ENCODE measurements at regions not wholly inside any gene's neighbourhood (a gene's known extent, or its start where the extent isn't known, plus 50 kb on each side); places are given as distances from the start of the nearest gene placed in this dataset.

DNA sequence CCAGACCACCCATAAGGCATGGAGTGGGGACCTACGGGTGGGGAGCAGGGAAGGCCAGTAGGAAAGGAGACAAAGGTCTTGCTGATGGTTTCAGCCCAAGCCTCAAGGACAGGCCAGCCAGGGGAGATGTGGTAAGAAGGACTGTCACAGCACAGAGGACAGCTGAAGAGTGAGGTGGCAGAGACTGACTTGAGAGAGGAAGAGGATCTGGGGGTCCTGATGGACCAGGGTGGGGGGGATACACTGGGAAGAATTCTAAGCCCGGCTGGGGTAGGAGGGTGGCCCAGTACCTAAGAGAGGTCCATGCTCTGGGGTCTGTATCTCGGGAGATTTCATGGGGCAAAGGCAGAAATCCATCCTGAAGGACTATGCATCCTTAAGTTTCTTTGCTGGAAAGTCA, 66.1 kb upstream of the THY1 start:
- no peak for DNase-seq

DNA sequence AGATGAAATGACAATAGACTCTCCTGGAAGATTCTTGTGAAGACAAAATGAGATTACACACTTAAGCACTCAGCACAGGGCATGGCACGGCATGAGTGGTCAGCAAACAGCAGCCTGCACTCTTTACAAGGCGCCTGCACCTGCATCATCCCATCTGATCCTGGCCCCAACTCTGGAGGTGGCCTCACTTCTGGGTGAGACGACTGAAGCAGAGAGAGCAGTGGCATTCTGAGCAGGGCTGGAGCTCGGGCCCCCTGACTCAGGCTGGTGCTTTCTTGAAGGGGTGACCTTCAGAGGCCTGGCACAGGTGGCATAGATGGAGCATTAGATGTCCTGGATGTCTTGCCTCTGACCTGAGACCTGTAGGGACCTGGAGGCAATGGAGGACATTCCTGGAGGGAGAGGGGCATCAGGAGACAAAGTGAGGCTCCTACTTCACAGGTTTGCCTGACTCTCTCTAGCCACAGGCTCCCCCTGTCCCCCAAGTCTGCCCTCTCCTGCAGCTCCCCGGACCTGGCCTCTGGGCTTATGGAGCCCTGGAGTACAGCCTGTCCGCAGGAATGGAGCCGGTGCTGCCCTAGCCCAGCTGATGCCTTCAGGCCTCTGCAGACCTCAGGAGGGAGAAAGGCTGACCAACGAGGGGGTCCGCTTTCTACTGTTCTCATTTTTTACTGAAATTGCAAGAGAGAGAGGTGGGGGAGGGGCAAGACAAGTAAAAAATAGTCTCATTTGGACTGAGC, 65.5 kb upstream of the THY1 start:
- no peak for DNase-seq

DNA sequence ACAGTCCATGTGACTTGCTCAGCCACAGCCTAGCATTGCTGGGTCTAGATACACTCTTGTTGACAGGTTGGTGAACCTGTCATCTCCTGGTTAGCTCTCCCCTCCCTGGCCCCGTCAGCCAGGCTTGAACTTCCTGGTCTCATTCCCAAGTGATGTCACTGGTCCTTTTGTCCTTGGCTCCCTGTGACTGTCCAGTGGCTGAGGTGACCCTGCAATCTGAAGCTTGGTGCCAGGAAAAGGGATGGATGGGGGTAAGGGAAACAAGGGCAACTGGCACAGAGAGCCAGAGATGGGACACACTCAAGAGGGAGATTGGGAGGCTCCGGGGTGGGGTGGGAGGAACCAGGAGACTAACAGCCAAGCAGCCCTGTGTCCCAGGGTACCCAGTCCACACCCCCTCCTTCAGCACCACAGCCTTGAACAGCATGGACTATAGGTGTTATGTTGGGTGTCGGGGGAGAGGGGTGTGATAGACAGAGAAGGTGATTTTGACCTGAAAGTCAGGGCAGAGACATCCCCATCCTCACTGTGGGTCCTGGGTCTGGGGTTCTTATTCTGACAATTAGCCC, 63.8 kb upstream of the THY1 start:
- no peak for DNase-seq

DNA sequence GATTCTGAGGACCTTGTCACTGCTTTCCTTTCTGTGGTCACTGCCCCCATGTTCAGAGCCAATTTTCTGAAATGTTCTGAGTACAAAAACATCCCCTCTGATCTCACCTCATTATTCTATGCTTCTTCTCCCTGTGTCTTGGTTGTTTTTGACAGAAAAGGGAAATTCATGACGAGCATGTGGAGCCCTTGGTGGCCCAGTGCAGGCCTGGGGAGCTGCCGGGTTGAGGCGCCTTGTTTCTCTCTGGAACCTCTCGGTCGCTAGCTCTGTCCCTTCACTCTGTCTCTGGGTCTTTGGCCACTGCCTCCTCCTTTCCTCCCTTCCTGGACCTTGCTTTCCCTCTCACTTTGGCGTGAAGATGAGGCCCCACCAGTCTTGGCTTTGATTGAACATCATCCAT, 63.0 kb upstream of the THY1 start:
- DNase-seq: no peak

DNA sequence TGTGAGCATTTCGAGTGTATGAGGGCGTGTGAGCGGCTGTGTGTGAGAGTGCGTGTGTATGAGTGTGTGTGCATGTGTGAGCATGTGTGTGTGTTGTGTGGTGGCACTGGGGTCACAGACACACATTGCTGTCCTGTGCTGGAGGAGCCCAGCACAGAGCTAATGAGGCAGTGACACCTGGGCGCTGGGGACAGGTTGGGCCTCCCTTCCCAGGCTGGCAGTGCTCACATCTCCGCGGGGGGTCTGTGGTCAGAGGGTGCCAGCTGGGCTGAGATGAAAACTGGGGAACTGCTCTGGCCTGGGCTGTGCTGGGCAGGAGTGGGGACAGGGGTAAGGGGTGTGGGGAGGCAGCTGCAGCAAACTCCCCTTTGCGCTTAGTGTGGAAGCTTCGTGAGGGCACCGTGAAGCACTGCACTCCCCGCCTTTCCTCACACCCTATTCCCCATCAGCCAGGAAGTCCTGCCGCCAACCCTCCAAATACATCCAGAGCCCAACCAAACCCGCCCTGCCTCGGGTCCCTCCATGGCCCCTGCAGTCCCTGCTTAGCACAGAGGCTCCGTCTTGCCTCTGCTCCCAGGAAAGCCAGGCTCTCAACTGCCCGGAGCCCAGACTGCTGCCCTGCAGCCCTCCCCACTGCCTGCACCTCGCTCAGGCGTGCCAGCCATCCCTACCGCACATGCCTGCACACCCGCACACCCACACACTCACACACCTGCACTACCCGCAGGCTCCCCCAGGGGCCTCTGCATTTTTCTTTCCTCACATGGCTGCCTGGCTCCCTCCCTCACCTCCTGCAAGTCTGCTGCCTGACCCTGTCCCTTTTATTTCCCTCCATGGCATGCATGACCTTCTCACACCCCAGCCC, 62.0 kb upstream of the THY1 start:
- no peak for DNase-seq

DNA sequence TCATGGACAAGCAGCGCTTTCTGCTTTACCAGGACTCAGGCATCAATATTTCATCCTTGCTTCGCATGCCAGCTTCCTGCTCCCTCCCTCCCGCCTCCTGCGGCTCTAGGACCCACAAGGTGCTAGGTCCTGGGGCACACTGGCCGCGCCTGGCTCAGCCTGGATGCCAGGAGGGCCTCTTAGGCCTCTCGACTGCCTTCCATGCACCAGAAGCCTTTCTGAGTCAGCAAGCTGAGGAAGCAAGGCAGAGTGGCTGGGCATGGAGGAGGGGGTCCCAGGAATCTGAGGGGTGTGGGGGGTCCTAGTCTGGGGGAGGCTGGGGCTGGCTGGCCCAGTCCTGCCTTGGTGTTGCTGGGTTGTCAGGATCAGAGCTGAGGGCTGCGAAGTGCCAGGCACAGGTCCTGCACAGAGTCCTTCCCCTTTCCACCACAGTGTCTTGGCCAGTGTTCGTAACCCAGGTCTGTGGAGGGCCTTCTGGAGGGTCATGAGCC, 61.0 kb upstream of the THY1 start:
- DNase-seq: no peak

DNA sequence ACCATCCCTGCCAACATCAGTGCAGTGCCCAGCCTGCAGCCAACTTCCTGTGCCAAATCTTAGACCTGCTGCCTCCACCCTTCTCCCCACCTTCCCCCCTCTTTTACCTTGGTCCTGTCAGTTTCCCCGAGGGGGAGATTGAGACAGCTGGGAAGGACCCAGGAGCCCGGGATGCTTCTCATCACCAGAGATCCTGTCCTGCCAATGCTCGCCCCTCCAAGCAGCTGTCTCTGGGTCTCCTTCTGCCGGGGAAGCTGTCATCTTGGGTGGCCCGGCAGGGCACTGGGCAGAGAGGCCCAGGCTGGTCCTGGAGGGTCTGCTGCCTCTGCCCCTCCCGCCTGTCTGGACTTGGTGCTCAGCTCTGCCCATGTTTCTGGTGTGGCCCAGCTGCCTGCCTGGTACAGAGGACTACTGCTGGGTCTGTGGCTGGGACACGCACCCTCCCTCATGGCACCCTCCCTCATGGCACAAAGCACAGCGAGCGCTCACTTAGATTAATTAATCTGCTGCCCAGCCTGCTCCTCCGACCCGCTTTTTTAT, 60.4 kb upstream of the THY1 start:
- no peak for DNase-seq

DNA sequence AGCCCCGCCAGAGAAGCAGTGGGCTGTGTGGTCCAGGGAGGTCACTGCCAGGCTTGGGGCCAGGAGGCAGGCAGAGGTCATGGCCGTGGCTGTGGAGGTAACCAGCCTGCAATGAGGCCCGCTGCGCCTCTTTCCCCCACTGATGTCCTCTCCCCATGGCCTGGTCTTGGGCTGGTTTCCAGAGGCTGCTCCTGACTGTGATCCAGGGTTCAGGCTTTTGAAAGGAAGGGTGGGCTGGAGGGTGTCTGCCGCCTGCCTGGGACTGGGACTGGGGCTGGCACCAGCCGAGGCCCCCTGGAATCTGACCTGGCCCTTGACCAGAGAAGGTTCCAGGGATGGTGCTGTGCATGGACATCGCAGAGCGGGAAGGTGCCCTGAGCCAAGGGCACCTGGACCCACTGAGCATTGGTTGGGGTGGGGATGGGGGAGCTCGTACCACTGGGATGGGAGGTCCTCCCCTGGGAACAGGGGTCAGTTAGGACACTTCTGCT, 59.6 kb upstream of the THY1 start:
- no peak for DNase-seq

DNA sequence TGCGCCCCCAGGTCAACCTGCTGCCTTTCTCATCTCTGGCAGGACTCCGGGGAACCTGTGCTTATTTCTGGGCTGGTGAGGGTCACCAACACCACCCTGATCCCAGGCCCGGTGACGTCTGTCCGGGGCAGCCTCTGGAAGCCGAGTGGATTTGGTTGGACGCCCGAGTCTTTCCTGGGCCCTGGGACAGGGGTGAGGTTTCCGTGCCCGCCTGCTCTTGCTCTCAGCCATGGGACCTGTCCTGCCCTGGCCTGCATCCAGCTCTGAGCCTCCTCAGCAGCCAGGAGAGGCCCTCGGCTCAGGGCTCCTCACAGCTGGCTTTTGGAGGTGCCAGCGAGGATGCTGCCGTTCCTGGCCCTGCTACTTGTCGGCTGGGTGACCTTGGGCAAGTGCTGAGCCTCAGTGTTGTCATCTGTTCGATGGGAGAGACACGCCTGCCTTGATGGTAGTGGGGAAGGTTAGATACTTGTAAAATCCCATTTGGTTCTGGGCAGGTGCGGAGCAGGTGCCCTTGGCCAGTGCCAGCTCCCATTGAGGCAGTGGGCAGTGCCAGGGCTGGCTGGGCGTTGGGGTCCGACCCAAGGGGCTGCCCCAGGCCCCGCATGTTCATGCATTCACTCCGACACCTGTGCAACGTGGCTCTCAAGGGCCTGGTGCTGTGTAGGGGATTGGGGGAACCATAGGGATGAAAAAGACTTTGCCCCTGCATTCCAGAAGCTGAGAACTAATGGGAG, 58.9 kb upstream of the THY1 start:
- no peak for DNase-seq

DNA sequence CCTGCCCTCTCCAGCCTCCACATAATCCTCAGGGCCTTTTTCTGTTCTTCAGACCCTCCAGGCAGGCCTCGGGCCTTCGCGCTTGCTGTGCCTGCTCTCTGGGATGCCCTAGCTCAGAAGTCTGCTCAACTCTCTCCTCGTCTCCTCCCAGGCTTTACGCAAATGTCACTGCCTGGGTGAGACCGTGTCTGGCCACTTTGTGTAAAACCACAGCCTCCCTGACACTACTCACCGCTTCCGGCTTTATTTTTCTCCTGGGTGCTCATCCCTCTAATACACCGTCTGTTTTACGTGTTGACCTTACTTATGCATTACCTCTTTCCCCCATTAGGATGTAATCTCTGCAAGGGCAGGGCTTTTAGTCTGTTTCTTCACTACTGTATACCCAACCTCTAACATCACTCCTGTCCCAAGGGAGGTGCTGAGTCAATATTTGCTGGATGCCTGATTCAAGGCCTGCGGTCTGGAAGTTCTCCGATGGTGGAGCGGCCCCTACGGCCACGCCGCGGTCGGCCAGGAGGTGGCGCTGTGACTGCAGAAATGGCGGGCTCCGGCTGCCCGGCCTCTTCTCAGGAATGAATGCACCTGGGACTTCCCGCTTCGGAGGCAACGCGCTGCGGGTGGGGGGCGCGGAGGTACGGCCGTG, 58.2 kb upstream of the THY1 start:
- peak; percentile 88 for DNase-seq

DNA sequence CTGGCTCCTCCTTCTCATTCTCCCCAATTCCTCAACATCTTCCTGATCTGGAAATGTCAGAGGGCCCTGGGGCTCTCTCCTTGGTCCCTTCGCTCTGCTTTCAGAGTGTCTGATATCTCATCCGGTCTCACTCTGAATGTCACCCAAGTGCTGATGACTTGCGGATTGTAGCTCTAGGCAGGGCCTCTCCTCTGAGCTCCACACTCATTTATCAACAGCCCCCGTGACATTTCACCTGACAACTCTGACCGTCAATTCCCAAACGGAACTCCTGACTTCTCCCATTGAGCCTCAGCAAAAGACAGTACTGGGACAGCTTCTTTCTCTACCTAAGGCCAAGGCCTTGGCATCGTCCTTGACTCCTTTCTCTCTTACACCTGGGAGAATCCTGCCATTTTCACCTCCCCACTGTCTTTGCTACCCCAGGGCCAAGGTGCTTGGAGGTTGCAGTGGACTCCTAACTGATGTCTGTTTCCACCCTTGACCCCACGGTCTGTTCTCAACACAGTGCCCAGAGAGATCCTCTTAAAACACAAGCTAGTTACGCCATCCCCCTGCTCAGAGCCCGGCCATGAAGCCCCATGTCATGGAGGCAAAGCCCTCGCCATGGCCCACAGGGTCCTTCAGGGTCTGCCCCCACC, 57.5 kb upstream of the THY1 start:
- no peak for DNase-seq

DNA sequence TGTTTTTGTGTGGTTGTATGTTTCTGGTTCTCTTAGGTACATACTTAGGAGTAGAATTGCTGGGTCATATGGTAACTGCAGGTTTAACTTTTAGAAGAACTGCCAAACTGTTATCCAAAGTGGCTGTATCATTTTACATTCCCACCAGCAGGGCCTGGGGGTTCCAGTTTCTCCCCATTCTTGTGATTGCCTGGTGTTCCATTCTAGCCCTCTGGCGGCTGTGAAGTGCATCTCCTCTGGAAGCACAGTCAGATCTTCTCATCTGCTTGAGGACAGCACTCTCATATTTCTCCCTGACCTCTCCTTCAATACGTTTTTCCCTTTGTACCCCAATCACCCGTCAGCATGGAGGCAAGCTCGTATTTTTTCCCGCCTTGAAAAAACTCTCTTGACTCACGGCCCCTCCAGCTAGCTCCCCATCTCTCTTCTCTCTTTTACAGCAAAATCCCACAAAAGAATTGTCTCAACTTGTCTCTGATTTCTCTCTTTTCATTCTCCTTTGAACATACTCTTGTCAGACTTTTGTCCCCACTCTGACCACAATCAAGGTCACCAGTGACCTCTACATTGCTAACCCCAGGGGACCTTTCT, 56.8 kb upstream of the THY1 start:
- DNase-seq: peak; percentile 31

DNA sequence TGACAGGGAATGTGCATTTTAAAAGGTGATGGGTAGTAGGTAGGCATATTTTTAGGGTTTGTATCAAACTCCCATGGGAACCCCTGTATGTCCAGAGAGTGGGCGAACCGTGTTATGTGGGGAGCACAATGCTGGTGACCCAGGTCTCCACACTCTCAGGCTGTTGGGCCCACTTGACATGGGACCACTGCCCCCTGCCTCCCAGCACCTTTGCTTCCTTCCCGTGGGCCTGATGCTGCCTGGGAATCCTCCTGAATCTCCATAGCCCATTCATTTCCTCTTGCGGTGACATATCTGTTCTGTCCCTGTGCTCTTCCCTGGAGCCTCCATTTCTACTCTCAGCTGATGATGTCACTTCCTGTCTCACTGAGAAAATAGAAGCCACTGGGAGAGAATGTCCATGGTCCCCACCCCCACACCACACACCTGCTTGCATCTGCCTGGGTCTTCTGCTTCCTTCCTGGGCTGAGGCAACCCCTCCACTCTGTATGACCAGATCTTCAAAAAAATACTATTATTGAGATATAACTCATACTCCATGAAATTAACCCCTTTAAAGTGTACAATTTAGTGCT, 55.8 kb upstream of the THY1 start:
- DNase-seq: no peak

DNA sequence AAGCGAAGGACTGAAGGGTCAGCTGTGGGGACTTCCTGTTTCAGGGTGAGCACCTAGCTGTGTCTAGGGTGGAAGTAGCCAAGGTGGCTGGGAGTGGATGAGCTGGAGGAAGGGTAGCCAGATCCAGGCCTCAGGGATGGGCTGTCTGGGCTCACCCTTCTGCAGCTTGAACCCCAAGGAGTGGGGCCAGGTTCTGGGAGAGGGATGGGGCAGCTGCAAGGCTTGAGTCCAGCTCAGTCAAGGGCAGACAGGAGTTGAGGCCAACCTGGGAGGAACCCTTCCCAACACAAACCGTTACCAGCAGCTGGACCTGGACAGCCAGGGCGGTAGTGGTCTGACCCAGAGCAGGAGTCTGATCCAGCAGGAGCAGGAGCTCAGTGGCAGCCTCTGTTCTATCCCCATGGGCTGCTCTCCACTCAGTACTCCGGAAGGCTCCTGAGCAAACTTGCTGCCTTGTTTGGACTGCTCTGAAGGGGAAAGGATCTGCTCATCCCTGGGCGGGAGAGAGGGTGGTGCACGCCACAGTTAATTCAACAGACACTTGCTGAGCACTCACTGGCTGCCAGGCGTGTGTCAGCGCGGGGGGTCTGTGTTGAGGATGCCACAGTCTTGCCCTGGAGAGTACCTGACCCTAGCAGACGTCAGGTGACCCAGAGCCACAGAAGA, 53.8 kb upstream of the THY1 start:
- no peak for DNase-seq

DNA sequence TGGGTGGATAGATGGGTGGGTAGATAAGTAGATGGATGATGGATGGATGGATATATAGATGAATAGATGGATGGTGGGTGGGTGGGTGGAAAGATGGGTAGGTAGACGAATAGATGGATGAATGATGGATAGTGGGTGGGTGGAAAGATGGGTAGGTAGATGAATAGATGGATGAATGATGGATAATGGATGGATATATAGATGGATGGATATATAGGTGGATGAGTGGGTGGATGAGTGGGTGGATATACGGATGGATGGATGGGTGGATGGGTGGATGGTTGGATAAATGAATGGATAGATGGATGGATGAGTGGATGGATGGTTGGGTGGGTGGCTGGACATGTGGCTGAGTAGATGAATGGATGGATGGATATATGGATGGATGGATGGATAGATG, 53.1 kb upstream of the THY1 start:
- DNase-seq: no peak

DNA sequence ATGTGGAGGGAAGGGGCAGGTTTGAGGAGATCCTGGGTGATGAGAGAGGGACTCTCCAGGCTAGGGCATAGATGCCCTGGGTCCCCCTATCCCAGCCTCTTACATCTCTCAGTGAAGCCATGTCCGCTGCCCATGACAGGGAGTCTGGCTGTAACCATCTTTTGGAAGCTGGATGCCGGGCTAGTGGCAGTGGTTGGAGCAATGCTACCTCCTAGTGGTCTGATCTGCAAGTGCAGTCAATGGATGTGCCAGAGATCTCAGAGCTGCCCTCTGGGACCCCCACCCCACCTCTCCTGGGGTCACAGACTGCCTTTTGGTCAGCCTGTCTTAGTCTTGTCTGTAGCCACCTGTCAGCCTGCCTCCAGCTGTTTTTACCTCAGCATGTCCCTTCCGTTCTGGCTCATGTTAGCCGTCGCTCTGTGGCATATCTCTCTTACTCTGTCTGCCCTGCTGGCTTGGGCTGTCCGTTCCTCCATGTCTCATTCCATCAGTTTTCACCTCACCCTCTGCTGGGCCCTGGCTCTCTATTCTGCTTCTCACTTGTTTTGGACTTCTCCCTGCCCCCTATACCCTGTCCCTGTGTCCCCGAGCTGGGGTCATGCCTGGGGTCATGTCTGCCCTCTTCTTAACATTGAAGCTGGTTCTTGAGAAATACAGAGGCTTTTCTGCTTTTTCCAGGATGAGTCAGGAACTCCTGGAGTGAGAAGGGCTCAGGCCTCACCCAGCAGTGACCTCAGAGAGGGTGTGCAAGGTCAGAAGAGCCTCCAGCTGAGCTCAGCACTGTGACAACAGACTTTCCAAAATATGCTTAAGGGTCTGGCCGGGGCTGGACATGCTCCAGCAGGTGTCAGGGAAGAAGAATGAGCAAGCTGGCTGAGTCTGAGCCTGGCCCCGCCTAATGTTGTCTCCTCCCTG, 52.0 kb upstream of the THY1 start:
- peak; percentile 86 for DNase-seq

DNA sequence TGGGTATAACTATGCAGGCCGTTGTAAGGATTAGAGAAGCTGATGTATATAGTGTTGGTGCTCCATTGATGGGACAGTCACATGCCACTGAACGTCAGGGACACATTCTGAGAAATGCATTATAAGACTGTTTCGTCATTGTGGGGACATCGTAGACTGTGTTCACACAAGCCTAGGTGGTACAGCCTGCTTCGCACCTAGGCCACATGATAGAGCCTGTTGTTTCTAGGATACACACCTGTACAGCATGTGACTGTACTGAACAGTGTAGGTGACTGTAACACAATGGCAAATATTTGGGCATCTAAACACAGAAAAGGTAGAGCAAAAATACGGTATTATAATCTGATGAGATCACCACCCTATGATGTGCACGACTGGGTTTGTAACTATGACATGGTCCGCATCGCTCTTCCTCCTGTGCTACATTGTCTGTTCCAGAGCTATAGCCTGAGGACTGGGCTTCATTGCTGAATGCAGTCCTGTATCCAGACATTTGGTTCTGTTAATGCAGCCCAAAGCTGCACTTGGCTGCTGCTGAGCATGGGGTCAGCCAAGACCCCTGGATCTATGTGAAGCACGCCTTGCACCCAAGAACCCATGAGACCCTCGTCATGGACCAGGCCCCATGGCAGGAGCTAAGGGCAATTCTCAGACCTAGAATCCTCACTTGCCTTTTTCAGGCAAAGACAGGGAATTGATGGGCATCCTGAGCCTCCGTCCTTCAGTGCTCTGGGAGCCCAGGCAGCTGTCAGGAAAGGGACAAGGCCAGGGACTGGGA, 51.1 kb upstream of the THY1 start:
- DNase-seq: no peak

DNA sequence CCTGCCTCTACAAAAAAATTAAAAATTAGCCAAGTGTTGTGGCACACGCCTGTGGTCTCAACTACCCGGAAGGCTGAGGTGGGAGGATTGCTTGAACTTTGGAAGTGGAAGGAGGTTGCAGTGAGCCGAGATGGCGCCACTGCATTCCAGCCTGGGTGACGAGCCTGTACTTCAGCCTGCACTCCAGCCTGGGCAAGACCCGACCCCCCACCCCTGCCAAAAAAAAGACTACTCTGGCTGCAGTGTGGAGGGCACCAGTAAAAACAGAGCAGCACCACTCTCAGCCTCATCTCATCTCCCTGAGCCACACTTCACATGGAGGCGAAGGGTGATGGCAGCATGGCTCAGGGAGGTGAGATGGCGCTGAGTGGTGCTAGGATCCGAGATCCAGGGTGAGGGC, 50.3 kb upstream of the THY1 start:
- DNase-seq: no peak
